ENCODE measurements at regions not wholly inside any gene's neighbourhood (a gene's known extent, or its start where the extent isn't known, plus 50 kb on each side); places are given as distances from the start of the nearest gene placed in this dataset.

GRCh38 chr20:24768201-24768636, 180.8 kb upstream of the CST7 start:
- no peaks in the 10 kb centered on the region for H3K36me3 ChIP-seq
- no peaks in the 10 kb centered on the region for H3K27me3 ChIP-seq
- TF ChIP-seq CTCF (IDR thresholded peaks at IDR 0.05): no peak
- H3K9me3 ChIP-seq: no peaks in the 10 kb centered on the region
- H3K4me3 ChIP-seq: no peak overlapping the region
- H3K27ac ChIP-seq: no peak overlapping the region
- no peak for DNase-seq (ENCODE audit: low spot score)
- H3K4me1 ChIP-seq: no peaks in the 10 kb centered on the region

- Histone ChIP-seq H3K4me3 (no peak overlapping the region), H3K4me1 (no peaks in the 10 kb centered on the region), H3K36me3 (no peaks in the 10 kb centered on the region), H3K27me3 (no peaks in the 10 kb centered on the region), H3K27ac (no peak overlapping the region), H3K9me3 (no peaks in the 10 kb centered on the region)
- no peak for DNase-seq (ENCODE audit: low spot score)
- no peak for TF ChIP-seq CTCF (IDR thresholded peaks at IDR 0.05)
Observed at GRCh38 chr20:24768713-24769601, 180.1 kb upstream of the CST7 start.

GRCh38 chr20:24769878-24770627, 179.0 kb upstream of the CST7 start:
- H3K27me3 ChIP-seq: no peaks in the 10 kb centered on the region
- H3K4me1 ChIP-seq: no peaks in the 10 kb centered on the region
- no peaks in the 10 kb centered on the region for H3K36me3 ChIP-seq
- no peak overlapping the region for H3K27ac ChIP-seq
- H3K9me3 ChIP-seq: no peaks in the 10 kb centered on the region
- DNase-seq (ENCODE audit: low spot score): no peak
- H3K4me3 ChIP-seq: no peak overlapping the region
- TF ChIP-seq CTCF (IDR thresholded peaks at IDR 0.05): no peak

- Histone ChIP-seq H3K4me1 (no peaks in the 10 kb centered on the region), H3K4me3 (no peak overlapping the region), H3K36me3 (no peaks in the 10 kb centered on the region), H3K27me3 (no peaks in the 10 kb centered on the region), H3K27ac (no peak overlapping the region), H3K9me3 (peaks cover 0 to 5% of the 10 kb centered on the region in 2 donors)
- no peak for DNase-seq (ENCODE audit: low spot score)
- no peak for TF ChIP-seq CTCF (IDR thresholded peaks at IDR 0.05)
Observed at GRCh38 chr20:24770628-24771541, 178.2 kb upstream of the CST7 start.

- no peak overlapping the region for H3K27ac ChIP-seq
- TF ChIP-seq CTCF (IDR thresholded peaks at IDR 0.05): no peak
- no peaks in the 10 kb centered on the region for H3K4me1 ChIP-seq
- H3K27me3 ChIP-seq: no peaks in the 10 kb centered on the region
- no peak for DNase-seq (ENCODE audit: low spot score)
- peaks cover 0 to 6% of the 10 kb centered on the region in 2 donors for H3K9me3 ChIP-seq
- no peaks in the 10 kb centered on the region for H3K36me3 ChIP-seq
- H3K4me3 ChIP-seq: no peak overlapping the region
Observed at GRCh38 chr20:24771542-24772061, 177.5 kb upstream of the CST7 start.

Measured in right atrium auricular region (tissue), 2 donors.